KMS-11 (cell line): ENCODE measurements at regions not wholly inside any gene's neighbourhood (a gene's known extent, or its start where the extent isn't known, plus 50 kb on each side); places are given as distances from the start of the nearest gene placed in this dataset.

Source experiments
- H2AFZ ChIP-seq: fragments of 200-600 bp; sonication (generic); 2 replicates; pipeline ENCODE4 v1.6.1; 2016; ENCODE audit warnings: antibody characterized with exemption, mixed run types, low read depth
- H3K27ac ChIP-seq: fragments of 200-600 bp; sonication (generic); 2 replicates; pipeline ENCODE4 v1.6.1; 2016; ENCODE audit warnings: mild to moderate bottlenecking, mixed run types
- H3K27me3 ChIP-seq: fragments of 200-600 bp; sonication (generic); 2 replicates; pipeline ENCODE4 v1.6.1; 2017; ENCODE audit warnings: mild to moderate bottlenecking, low read depth, mixed run types, moderate library complexity; ENCODE audit not compliant: insufficient read depth
- H3K36me3 ChIP-seq: fragments of 200-600 bp; sonication (generic); 2 replicates; pipeline ENCODE4 v1.6.1; 2017; ENCODE audit warnings: mild to moderate bottlenecking, mixed run types; ENCODE audit not compliant: insufficient read depth
- H3K4me1 ChIP-seq: fragments of 200-600 bp; sonication (generic); 2 replicates; pipeline ENCODE4 v1.6.1; 2016; ENCODE audit warnings: mild to moderate bottlenecking, low read depth, mixed run types; ENCODE audit not compliant: poor library complexity, severe bottlenecking
- H3K4me2 ChIP-seq: fragments of 200-600 bp; sonication (generic); 2 replicates; pipeline ENCODE4 v1.7.0; 2016; ENCODE audit warnings: mild to moderate bottlenecking, mixed run types
- H3K4me3 ChIP-seq: fragments of 200-600 bp; sonication (generic); IDR thresholded peaks from 2 replicates; pipeline ENCODE4 v1.6.1; 2017; ENCODE audit warnings: low read depth, low read length, mixed read lengths; ENCODE audit not compliant: insufficient read depth
- H3K79me2 ChIP-seq: fragments of 200-600 bp; sonication (generic); 2 replicates; pipeline ENCODE4 v1.6.1; 2016; ENCODE audit warnings: low read depth, mixed run types; ENCODE audit not compliant: insufficient read depth
- H3K9ac ChIP-seq: fragments of 200-600 bp; sonication (generic); 2 replicates; pipeline ENCODE4 v1.6.1; 2016; ENCODE audit warnings: mild to moderate bottlenecking, mixed run types
- H4K20me1 ChIP-seq: fragments of 200-600 bp; sonication (generic); 2 replicates; pipeline ENCODE4 v1.6.1; 2016; ENCODE audit warnings: mild to moderate bottlenecking, mixed run types; ENCODE audit not compliant: insufficient read depth
- CTCF ChIP-seq: fragments of 200-600 bp; sonication (generic); conservative IDR thresholded peaks from 2 replicates; pipeline ENCODE4 v1.6.1; 2017; ENCODE audit warnings: low read depth, mild to moderate bottlenecking, antibody characterized with exemption, low read length, moderate library complexity, mixed read lengths

GRCh38 chr2:199108056-199108455 lies 349.7 kb downstream of the SATB2 start:
- H3K79me2 ChIP-seq = no peaks in the 10 kb centered on the region
- H2AFZ ChIP-seq = no peak overlapping the region
- no peaks in the 10 kb centered on the region for H4K20me1 ChIP-seq
- no peak overlapping the region for H3K4me3 ChIP-seq
- no peak overlapping the region for H3K4me2 ChIP-seq
- no peak for TF ChIP-seq CTCF
- H3K9ac ChIP-seq = no peak overlapping the region
- no peaks in the 10 kb centered on the region for H3K27me3 ChIP-seq
- no peak overlapping the region for H3K27ac ChIP-seq
- no peaks in the 10 kb centered on the region for H3K4me1 ChIP-seq
- H3K36me3 ChIP-seq = no peaks in the 10 kb centered on the region

GRCh38 chr2:199105826-199106225 lies 351.9 kb downstream of the SATB2 start:
- H3K27ac ChIP-seq = no peak overlapping the region
- no peak for TF ChIP-seq CTCF
- H3K27me3 ChIP-seq = no peaks in the 10 kb centered on the region
- H3K4me2 ChIP-seq = no peak overlapping the region
- H3K4me1 ChIP-seq = no peaks in the 10 kb centered on the region
- no peaks in the 10 kb centered on the region for H4K20me1 ChIP-seq
- no peak overlapping the region for H2AFZ ChIP-seq
- no peak overlapping the region for H3K4me3 ChIP-seq
- H3K36me3 ChIP-seq = no peaks in the 10 kb centered on the region
- H3K79me2 ChIP-seq = no peaks in the 10 kb centered on the region
- no peak overlapping the region for H3K9ac ChIP-seq

DNA sequence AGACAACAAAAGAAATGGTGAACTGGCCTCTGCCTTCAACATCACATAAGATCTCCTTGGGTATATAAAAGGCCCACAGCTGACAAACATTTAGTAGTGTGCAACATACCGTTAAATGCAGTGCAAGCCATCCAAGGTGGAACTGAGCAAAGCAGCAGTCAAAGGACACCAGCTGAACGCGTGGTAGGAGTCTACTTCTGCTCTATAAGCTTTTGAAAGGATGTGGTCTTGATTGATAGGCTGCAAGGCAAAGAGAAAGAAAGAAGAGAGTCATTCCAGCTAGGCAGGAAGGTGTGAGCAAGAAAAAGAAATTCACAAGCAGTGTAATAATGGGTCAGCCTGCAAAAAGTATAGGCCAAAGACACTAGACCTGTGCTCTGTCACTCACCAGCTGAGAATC lies 356.3 kb downstream of the SATB2 start:
- Histone ChIP-seq H3K9ac (no peak overlapping the region), H3K4me3 (no peak overlapping the region), H4K20me1 (no peaks in the 10 kb centered on the region), H3K79me2 (no peaks in the 10 kb centered on the region), H2AFZ (no peak overlapping the region), H3K4me2 (no peak overlapping the region), H3K4me1 (no peaks in the 10 kb centered on the region), H3K36me3 (no peaks in the 10 kb centered on the region), H3K27ac (no peak overlapping the region), H3K27me3 (no peaks in the 10 kb centered on the region)
- TF ChIP-seq CTCF = no peak

GRCh38 chr2:199100326-199101110 lies 357.2 kb downstream of the SATB2 start:
- Histone ChIP-seq H4K20me1 (no peaks in the 10 kb centered on the region), H3K4me1 (no peaks in the 10 kb centered on the region), H3K4me3 (no peak overlapping the region), H3K79me2 (no peaks in the 10 kb centered on the region), H2AFZ (no peak overlapping the region), H3K27me3 (no peaks in the 10 kb centered on the region), H3K36me3 (no peaks in the 10 kb centered on the region), H3K27ac (no peak overlapping the region), H3K4me2 (no peak overlapping the region), H3K9ac (no peak overlapping the region)
- no peak for TF ChIP-seq CTCF
